Panc1 (cell line): ENCODE measurements at regions not wholly inside any gene's neighbourhood (a gene's known extent, or its start where the extent isn't known, plus 50 kb on each side); places are given as distances from the start of the nearest gene placed in this dataset.

Experiments
- ATAC-seq: fragments of 200-7000 bp; cut with Tn5 transposase; 2 replicates; pipeline ENCODE4 v1.9.1; 2020; ENCODE audit warnings: mild to moderate bottlenecking, moderate library complexity
- BruUV-seq: library from RNA; stranded (reverse); fragments of 400-500 nt; replicated peaks from 2 replicates; lab custom pipeline; 2021; lab: Mats Ljungman, UMichigan
- CTCF ChIA-PET: fragments of 300-600 bp; sonication (Branson Sonifier 250); formaldehyde crosslinking; loops from one replicate; lab custom pipeline; 2022; ENCODE audit warnings: antibody characterized with exemption; lab: Charles Lee
- POLR2A ChIA-PET: fragments of 300-600 bp; sonication (Branson Sonifier 250); formaldehyde crosslinking; loops from one replicate; lab custom pipeline; 2022; ENCODE audit warnings: antibody characterized with exemption; lab: Charles Lee
- DNase-seq: peaks from one replicate; pipeline ENCODE4 v3.0.0-alpha.2; 2010; ENCODE audit warnings: low read depth, low spot score
- H3K27ac ChIP-seq: 2 replicates; pipeline ENCODE4 v1.5.1; 2011; ENCODE audit warnings: mild to moderate bottlenecking, low read length, inconsistent platforms
- H3K27me3 ChIP-seq: fragments of 200-500 bp; sonication (Bioruptor generic); 2 replicates; pipeline ENCODE4 v1.6.0; 2014; ENCODE audit warnings: low read length, inconsistent platforms; ENCODE audit not compliant: control insufficient read depth, insufficient read depth
- H3K36me3 ChIP-seq: fragments of 200-500 bp; sonication (Bioruptor generic); 2 replicates; pipeline ENCODE4 v1.5.1; 2014; ENCODE audit warnings: inconsistent platforms, mild to moderate bottlenecking, low read length, moderate library complexity; ENCODE audit not compliant: control insufficient read depth, insufficient read depth
- H3K4me1 ChIP-seq: 2 replicates; pipeline ENCODE4 v1.5.1; 2011; ENCODE audit warnings: inconsistent platforms, mild to moderate bottlenecking, low read length, moderate library complexity; ENCODE audit not compliant: control insufficient read depth, insufficient read depth
- H3K4me3 ChIP-seq, 2 experiments: 2 replicates each; pipeline ENCODE4 v1.5.1; 2011 to 2012; ENCODE audit warnings: low read depth in 2 of 2, low read length in 2 of 2, mild to moderate bottlenecking in 2 of 2, inconsistent platforms in 1 of 2, moderate library complexity in 1 of 2
- H3K9me3 ChIP-seq: fragments of 200-500 bp; sonication (Bioruptor generic); 2 replicates; pipeline ENCODE4 v1.5.1; 2014; ENCODE audit warnings: low read depth, mild to moderate bottlenecking, inconsistent platforms, low read length, moderate library complexity; ENCODE audit not compliant: control insufficient read depth, insufficient read depth
- CTCF ChIP-seq: fragments of 450-650 bp; IDR thresholded peaks from 2 replicates; pipeline ENCODE4 v1.5.1; 2017; ENCODE audit warnings: mild to moderate bottlenecking
- POLR2AphosphoS5 ChIP-seq: IDR thresholded peaks from 2 replicates; pipeline ENCODE4 v1.6.1; 2012; ENCODE audit warnings: mild to moderate bottlenecking, low read depth, low read length, moderate library complexity
- REST ChIP-seq, 2 experiments: IDR thresholded peaks; 2 replicates each; pipeline ENCODE4 v1.6.1; 2011 to 2012; ENCODE audit warnings: low read depth in 2 of 2, control low read depth in 1 of 2, low read length in 1 of 2, mild to moderate bottlenecking in 1 of 2, moderate library complexity in 1 of 2; ENCODE audit not compliant: insufficient read depth in 1 of 2
- SIN3A ChIP-seq: IDR thresholded peaks from 2 replicates; pipeline ENCODE4 v1.6.1; 2012; ENCODE audit warnings: low read depth, mild to moderate bottlenecking, low read length, moderate library complexity, borderline replicate concordance; ENCODE audit not compliant: insufficient read depth
- TCF7L2 ChIP-seq: IDR thresholded peaks from 2 replicates; pipeline ENCODE4 v1.6.1; 2011; ENCODE audit warnings: mild to moderate bottlenecking, low read depth, low read length, inconsistent platforms
- in situ Hi-C: cut with HindIII; loops from 2 replicates; pipeline ENCODE4 v1.10.0; 2016; ENCODE audit warnings: low sequenced_read_pairs, low pct_unique_long_range_greater_than_20kb
- intact Hi-C: fragments of 100-400 bp; cut with micrococcal nuclease; formaldehyde crosslinking; loops from one replicate; pipeline ENCODE4 v1.10.0; 2022; ENCODE audit not compliant: unreplicated experiment

GRCh38 chr10:78641693-78642092 is 427.1 kb upstream of the ZMIZ1 start:
- H3K4me3 ChIP-seq, result no peak overlapping the region
- H3K27me3 ChIP-seq, result peaks cover 6% of the 10 kb centered on the region; the same call in 1 of the 2 replicates
- H3K27ac ChIP-seq, result no peak overlapping the region
- CTCF ChIA-PET, result no interaction called here
- no peak for ATAC-seq
- no peaks in the 10 kb centered on the region for H3K36me3 ChIP-seq
- intact Hi-C loops (no loop called here), in situ Hi-C loops (no loop called here)
- H3K4me1 ChIP-seq, result no peaks in the 10 kb centered on the region
- no peaks in the 10 kb centered on the region for H3K9me3 ChIP-seq
- POLR2A ChIA-PET, result interaction anchor here (0.6 kb wide), 1 partner anchor 833 kb away, joined by 3 read pairs; no protein-coding TSS in a partner anchor
- no peak for TF ChIP-seq SIN3A
- TF ChIP-seq CTCF, result no peak
- TF ChIP-seq REST (IDR thresholded peaks at IDR 0.05; ENCODE audit: insufficient read depth in 1 of 2, low read depth in 2 of 2, low read length in 1 of 2), result no peak
- no peak for TF ChIP-seq POLR2AphosphoS5
- no peak for TF ChIP-seq TCF7L2
- no peak for DNase-seq
- no TSS peak for BruUV-seq

- BruUV-seq, result no TSS peak
- DNase-seq (no peak), ATAC-seq (no peak)
- peaks cover 6% of the 10 kb centered on the region; the same call in 1 of the 2 replicates for H3K27me3 ChIP-seq
- no peak overlapping the region for H3K4me3 ChIP-seq
- no peaks in the 10 kb centered on the region for H3K4me1 ChIP-seq
- in situ Hi-C loops (no loop called here), intact Hi-C loops (no loop called here)
- POLR2A ChIA-PET, result no interaction called here
- no peaks in the 10 kb centered on the region for H3K36me3 ChIP-seq
- no peak overlapping the region for H3K27ac ChIP-seq
- no peaks in the 10 kb centered on the region for H3K9me3 ChIP-seq
- TF ChIP-seq POLR2AphosphoS5 (no peak), CTCF (no peak), SIN3A (no peak), TCF7L2 (no peak), REST (IDR thresholded peaks at IDR 0.05; ENCODE audit: insufficient read depth in 1 of 2, low read depth in 2 of 2, low read length in 1 of 2) (no peak)
- CTCF ChIA-PET, result no interaction called here
Observed at GRCh38 chr10:78642269-78642816, 426.4 kb upstream of the ZMIZ1 start.
